C4-2B (cell line): ENCODE measurements at regions not wholly inside any gene's neighbourhood (a gene's known extent, or its start where the extent isn't known, plus 50 kb on each side); places are given as distances from the start of the nearest gene placed in this dataset.

ENCODE experiments used
- H3K27ac ChIP-seq: fragments of 450-650 bp; 2 replicates; pipeline ENCODE4 v1.5.1; 2017
- CTCF ChIP-seq: fragments of 450-650 bp; conservative IDR thresholded peaks from 2 replicates; pipeline ENCODE4 v1.5.1; 2017; ENCODE audit warnings: mild to moderate bottlenecking
- ZFX ChIP-seq: fragments of 450-650 bp; IDR thresholded peaks from 2 replicates; pipeline ENCODE4 v1.6.1; 2017

GRCh38 chr5:116629168-116629567 lies 54.5 kb upstream of the SEMA6A start:
- no peak overlapping the region for H3K27ac ChIP-seq
- TF ChIP-seq CTCF = no peak

DNA sequence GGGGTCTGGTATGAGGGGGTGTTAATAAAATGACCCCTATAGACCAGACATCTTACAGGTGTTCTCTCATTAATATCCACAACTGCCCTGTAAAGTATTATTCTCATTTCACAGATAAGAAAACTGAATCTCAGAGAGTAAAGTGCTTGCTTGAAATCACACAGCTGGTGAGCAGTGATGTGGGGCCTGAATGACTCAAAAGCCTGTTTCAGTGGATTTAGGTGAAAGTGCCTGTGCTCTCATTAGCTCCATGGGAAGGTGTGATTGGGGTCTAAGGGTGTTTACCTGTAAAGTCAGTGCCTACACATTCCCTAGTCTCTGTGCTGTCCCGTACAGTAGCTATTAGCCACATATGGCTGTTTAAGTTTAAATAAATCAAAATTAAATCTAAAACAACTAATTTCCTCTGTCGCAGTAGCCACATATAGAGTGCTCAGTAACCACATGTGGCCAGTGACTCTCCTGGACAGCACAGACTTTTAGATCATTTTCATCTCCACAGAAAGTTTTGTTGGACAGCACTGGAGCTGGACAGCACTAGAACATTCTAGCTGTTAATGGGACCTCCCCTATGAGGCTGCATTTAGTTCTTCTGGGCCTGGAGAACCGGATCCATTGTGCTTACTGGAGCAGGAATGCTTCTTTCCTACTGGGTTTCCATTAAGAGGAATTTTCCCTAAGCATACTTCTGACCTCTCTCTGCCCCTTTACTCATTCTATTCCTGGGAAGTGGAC lies 52.5 kb upstream of the SEMA6A start:
- TF ChIP-seq CTCF (no peak), ZFX (no peak)
- no peak overlapping the region for H3K27ac ChIP-seq

DNA sequence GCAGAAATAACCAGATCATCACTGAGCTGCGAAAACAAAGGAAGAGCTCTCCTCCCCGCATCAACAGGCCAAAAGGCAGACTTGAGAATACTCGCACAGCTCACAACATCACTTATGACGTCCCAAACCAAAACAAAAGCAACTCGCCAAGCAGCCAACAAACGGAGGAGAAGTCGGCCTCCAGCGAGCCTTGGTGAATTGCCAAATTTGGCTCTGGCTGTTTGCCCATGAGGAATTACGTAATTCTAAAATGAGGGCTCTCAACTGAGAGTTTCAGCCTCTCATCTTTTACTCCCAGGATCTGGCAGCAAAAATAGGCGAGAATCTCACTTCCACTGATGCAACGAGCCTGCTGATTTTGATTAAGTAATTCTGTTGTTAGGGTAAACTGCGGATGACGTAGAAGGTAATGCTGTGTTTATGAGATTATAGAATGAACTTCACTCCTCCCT lies 51.7 kb upstream of the SEMA6A start:
- no peak for TF ChIP-seq ZFX
- TF ChIP-seq CTCF = no peak
- H3K27ac ChIP-seq = no peak overlapping the region
